MM.1S (cell line): ENCODE measurements at regions not wholly inside any gene's neighbourhood (a gene's known extent, or its start where the extent isn't known, plus 50 kb on each side); places are given as distances from the start of the nearest gene placed in this dataset.

ENCODE experiments used
- DNase-seq: peaks from one replicate; pipeline ENCODE4 v3.0.0-alpha.2; 2015
- H2AFZ ChIP-seq: fragments of 300-600 bp; sonication (generic); 2 replicates; pipeline ENCODE4 v1.6.0; 2016; ENCODE audit warnings: antibody characterized with exemption, low read length
- H3F3A ChIP-seq: fragments of 300-600 bp; sonication (generic); 2 replicates; pipeline ENCODE4 v1.6.1; 2016; ENCODE audit warnings: mild to moderate bottlenecking, antibody characterized with exemption, low read length, moderate library complexity, mixed read lengths; ENCODE audit not compliant: insufficient read depth
- H3K27ac ChIP-seq: fragments of 300-600 bp; sonication (generic); 2 replicates; pipeline ENCODE4 v1.5.1; 2016; ENCODE audit warnings: mild to moderate bottlenecking, low read length
- H3K27me3 ChIP-seq: fragments of 300-600 bp; sonication (generic); replicated peaks from 2 replicates; pipeline ENCODE4 v1.6.0; 2016; ENCODE audit warnings: low read length; ENCODE audit not compliant: insufficient read depth
- H3K36me3 ChIP-seq: fragments of 300-600 bp; sonication (generic); replicated peaks from 2 replicates; pipeline ENCODE4 v1.6.1; 2016; ENCODE audit warnings: mild to moderate bottlenecking, low read length, mixed read lengths; ENCODE audit not compliant: insufficient read depth
- H3K4me1 ChIP-seq: fragments of 300-600 bp; sonication (generic); 2 replicates; pipeline ENCODE4 v1.6.1; 2016; ENCODE audit warnings: low read length, mixed read lengths
- H3K4me2 ChIP-seq: fragments of 300-600 bp; sonication (generic); 2 replicates; pipeline ENCODE4 v1.6.0; 2016; ENCODE audit warnings: low read depth, low read length
- H3K4me3 ChIP-seq: fragments of 300-600 bp; sonication (generic); 2 replicates; pipeline ENCODE4 v1.5.1; 2016; ENCODE audit warnings: low read length, mixed read lengths
- H3K79me2 ChIP-seq: fragments of 300-600 bp; sonication (generic); 2 replicates; pipeline ENCODE4 v1.6.1; 2016; ENCODE audit warnings: mixed run types, low read length, mixed read lengths
- H3K9ac ChIP-seq: fragments of 300-600 bp; sonication (generic); 2 replicates; pipeline ENCODE4 v1.6.1; 2016; ENCODE audit warnings: low read length, mixed read lengths
- H3K9me2 ChIP-seq: fragments of 300-600 bp; sonication (generic); replicated peaks from 2 replicates; pipeline ENCODE4 v1.6.1; 2016; ENCODE audit warnings: mild to moderate bottlenecking, low read length, mixed read lengths; ENCODE audit not compliant: insufficient read depth
- H3K9me3 ChIP-seq: fragments of 300-600 bp; sonication (generic); replicated peaks from 2 replicates; pipeline ENCODE4 v1.6.1; 2016; ENCODE audit warnings: mild to moderate bottlenecking, low read length, mixed read lengths; ENCODE audit not compliant: insufficient read depth
- H4K20me1 ChIP-seq: fragments of 300-600 bp; sonication (generic); 2 replicates; pipeline ENCODE4 v1.6.1; 2016; ENCODE audit warnings: mild to moderate bottlenecking, low read length, moderate library complexity, mixed read lengths; ENCODE audit not compliant: insufficient read depth
- CTCF ChIP-seq: fragments of 300-600 bp; sonication (generic); IDR thresholded peaks from 2 replicates; pipeline ENCODE4 v1.5.1; 2016; ENCODE audit warnings: antibody characterized with exemption, low read length, mixed read lengths
- EZH2 ChIP-seq: fragments of 300-600 bp; sonication (generic); optimal IDR thresholded peaks from 2 replicates; pipeline ENCODE3; 2017; ENCODE audit warnings: low read depth, mild to moderate bottlenecking, antibody characterized with exemption, low read length, mixed read lengths
- EZH2phosphoT487 ChIP-seq: fragments of 300-600 bp; sonication (generic); IDR thresholded peaks from 2 replicates; pipeline ENCODE4 v1.6.1; 2018; ENCODE audit warnings: antibody characterized with exemption, low read length

GRCh38 chr1:56174176-56174885 lies 405.0 kb downstream of the PLPP3 start:
- Histone ChIP-seq H2AFZ (no peak overlapping the region), H3K79me2 (no peaks in the 10 kb centered on the region), H3K4me3 (no peak overlapping the region), H3K9me2 (no peaks in the 10 kb centered on the region), H3K36me3 (no peaks in the 10 kb centered on the region), H3K27ac (no peak overlapping the region), H3K27me3 (no peaks in the 10 kb centered on the region), H3K9me3 (no peaks in the 10 kb centered on the region), H3K4me2 (no peak overlapping the region), H3F3A (no peaks in the 10 kb centered on the region), H3K4me1 (no peaks in the 10 kb centered on the region), H4K20me1 (no peaks in the 10 kb centered on the region), H3K9ac (no peak overlapping the region)
- no peak for TF ChIP-seq CTCF
- no peak for TF ChIP-seq EZH2phosphoT487
- TF ChIP-seq EZH2 = no peak
- no peak for DNase-seq

DNA sequence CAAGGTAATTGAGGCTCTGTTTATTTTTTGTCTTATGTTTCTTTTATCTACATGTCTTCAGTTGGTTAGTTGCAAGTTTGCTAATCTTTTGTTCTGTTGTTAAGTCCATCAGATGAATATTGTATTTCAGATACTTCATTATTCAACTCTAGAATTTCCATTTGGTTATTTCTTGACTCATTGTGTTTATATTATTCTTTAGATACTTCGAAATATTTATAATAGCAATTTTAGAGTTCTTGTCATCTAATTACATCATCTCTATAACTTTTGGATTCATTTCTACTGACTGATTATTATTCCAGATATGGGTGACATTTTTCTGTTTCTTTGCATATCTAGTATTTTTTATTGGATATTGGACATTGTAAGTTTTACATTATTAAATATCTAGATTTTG lies 405.6 kb downstream of the PLPP3 start:
- no peak for TF ChIP-seq CTCF
- no peak for TF ChIP-seq EZH2phosphoT487
- no peak for TF ChIP-seq EZH2
- H2AFZ ChIP-seq = no peak overlapping the region
- no peaks in the 10 kb centered on the region for H3K79me2 ChIP-seq
- no peaks in the 10 kb centered on the region for H3F3A ChIP-seq
- no peak overlapping the region for H3K4me3 ChIP-seq
- H3K9me3 ChIP-seq = no peaks in the 10 kb centered on the region
- H4K20me1 ChIP-seq = no peaks in the 10 kb centered on the region
- H3K4me2 ChIP-seq = no peak overlapping the region
- no peaks in the 10 kb centered on the region for H3K9me2 ChIP-seq
- no peak overlapping the region for H3K27ac ChIP-seq
- no peaks in the 10 kb centered on the region for H3K27me3 ChIP-seq
- H3K36me3 ChIP-seq = no peaks in the 10 kb centered on the region
- DNase-seq = no peak
- no peak overlapping the region for H3K9ac ChIP-seq
- no peaks in the 10 kb centered on the region for H3K4me1 ChIP-seq

DNA sequence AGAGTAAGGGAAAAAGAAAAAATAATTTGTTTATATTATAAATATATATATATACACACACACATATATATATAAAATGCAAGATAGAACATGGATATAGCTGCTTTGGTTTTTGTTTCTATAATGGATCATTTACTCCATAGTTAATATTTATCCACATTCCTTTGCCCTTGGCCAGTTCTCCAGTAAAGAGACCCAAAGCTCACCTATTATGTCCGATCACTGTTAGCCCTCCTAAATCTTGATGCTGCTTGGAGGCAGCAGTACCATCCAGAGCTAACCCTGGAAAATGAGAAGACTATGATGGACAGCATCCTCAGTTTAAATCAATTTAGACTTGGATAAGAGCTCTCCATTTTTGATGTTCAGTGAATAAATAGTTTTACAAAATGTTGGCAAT lies 407.7 kb downstream of the PLPP3 start:
- Histone ChIP-seq H2AFZ (no peak overlapping the region), H3K9me2 (no peaks in the 10 kb centered on the region), H3K9me3 (no peaks in the 10 kb centered on the region), H3K4me3 (no peak overlapping the region), H3K79me2 (no peaks in the 10 kb centered on the region), H3K27ac (no peak overlapping the region), H3K4me2 (no peak overlapping the region), H3K27me3 (no peaks in the 10 kb centered on the region), H3F3A (no peaks in the 10 kb centered on the region), H4K20me1 (no peaks in the 10 kb centered on the region), H3K36me3 (no peaks in the 10 kb centered on the region), H3K9ac (no peak overlapping the region), H3K4me1 (no peaks in the 10 kb centered on the region)
- no peak for DNase-seq
- TF ChIP-seq EZH2 (no peak), EZH2phosphoT487 (no peak), CTCF (no peak)
